ENCODE measurements at regions not wholly inside any gene's neighbourhood (a gene's known extent, or its start where the extent isn't known, plus 50 kb on each side); places are given as distances from the start of the nearest gene placed in this dataset.

DNA sequence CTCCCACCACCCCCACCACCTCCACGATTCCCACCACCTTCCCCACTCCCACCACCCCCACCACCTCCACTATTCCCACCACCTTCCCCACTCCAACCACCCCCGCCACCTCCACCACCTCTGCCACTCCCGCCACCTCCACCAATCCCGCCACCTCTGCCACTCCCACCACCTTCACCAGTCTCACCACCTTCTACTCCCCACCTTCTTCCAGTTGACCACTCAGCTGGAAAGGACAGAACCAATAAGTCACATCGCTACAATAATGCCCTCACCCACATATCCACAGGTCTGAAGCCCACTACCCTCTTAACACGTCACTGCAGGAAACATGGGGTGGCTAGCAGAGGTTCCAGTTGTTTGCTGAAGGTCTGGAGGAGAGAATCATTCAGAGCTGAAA lies 93.5 kb upstream of the PAX2 start:
- intact Hi-C loops (cut with micrococcal nuclease): no loop called here
- H3K4me1 Mint-ChIP-seq: peaks cover 19 to 28% of the 10 kb centered on the region in 2 donors

DNA sequence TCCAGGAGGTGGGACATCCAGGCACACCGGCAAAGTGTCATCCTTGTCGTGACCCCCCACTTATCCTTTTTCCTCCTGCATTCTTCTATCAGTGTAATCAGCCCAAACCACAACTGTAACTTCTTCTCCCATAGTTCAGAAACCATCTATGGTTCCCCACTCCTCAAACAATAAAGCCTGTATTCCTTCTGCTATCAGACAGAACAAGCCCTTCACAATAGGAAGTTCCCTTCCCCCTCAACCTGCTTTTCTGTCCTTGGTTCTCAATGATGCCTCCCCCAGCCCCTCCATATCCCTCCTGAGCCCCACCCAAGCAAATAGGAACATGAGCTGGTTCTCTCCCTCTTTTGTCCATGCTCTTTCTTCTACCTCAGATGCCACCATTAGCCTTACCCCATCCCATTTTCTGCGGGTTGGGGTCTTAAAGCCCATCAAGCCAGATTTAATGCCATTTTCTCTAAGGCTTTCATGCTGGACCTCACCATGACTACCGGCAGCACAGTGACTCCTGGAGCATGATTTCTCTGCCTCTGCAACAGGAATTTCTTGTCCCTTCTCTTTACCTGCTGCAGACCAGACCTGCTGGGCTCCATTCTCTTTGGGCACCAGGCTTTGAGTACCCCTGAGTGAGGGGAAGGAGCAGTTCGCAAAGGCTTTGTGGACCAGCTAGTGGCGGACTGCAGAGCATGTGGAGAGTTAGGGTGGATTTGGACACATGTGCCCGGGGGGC lies 92.8 kb upstream of the PAX2 start:
- H3K36me3 ChIP-seq (ENCODE audit: control insufficient read depth, insufficient read depth, low read length): no peaks in the 10 kb centered on the region
- WGBS (ENCODE audit: insufficient coverage): 50% methylated on average over 6 of the region's 7 CpGs

More for the DNA sequence above, 93.5 kb upstream of the PAX2 start:
- H3K36me3 Mint-ChIP-seq: no peaks in the 10 kb centered on the region
- TF ChIP-seq, protein P1, sequence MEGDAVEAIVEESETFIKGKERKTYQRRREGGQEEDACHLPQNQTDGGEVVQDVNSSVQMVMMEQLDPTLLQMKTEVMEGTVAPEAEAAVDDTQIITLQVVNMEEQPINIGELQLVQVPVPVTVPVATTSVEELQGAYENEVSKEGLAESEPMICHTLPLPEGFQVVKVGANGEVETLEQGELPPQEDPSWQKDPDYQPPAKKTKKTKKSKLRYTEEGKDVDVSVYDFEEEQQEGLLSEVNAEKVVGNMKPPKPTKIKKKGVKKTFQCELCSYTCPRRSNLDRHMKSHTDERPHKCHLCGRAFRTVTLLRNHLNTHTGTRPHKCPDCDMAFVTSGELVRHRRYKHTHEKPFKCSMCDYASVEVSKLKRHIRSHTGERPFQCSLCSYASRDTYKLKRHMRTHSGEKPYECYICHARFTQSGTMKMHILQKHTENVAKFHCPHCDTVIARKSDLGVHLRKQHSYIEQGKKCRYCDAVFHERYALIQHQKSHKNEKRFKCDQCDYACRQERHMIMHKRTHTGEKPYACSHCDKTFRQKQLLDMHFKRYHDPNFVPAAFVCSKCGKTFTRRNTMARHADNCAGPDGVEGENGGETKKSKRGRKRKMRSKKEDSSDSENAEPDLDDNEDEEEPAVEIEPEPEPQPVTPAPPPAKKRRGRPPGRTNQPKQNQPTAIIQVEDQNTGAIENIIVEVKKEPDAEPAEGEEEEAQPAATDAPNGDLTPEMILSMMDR (IDR thresholded peaks at IDR 0.05): no peak
- H3K9me3 Mint-ChIP-seq: peaks cover 0 to 3% of the 10 kb centered on the region in 2 donors
- no peak for ATAC-seq
- Histone ChIP-seq H3K27ac (ENCODE audit: low read length) (no peak overlapping the region), H3K27me3 (ENCODE audit: control insufficient read depth, insufficient read depth, low read length) (peaks cover 30% of the 10 kb centered on the region), H3K9me3 (ENCODE audit: control insufficient read depth, insufficient read depth, low read length) (no peaks in the 10 kb centered on the region), H3K4me1 (ENCODE audit: control insufficient read depth, insufficient read depth, low read length) (peaks cover 26% of the 10 kb centered on the region), H3K36me3 (ENCODE audit: control insufficient read depth, insufficient read depth, low read length) (no peaks in the 10 kb centered on the region), H3K4me3 (ENCODE audit: low read length) (no peak overlapping the region)
- no peak overlapping the region for H3K27ac Mint-ChIP-seq
- peaks cover 47 to 65% of the 10 kb centered on the region in 2 donors for H3K27me3 Mint-ChIP-seq (ENCODE audit: low read depth in 2 of 2)
- no peak for DNase-seq
- WGBS (ENCODE audit: insufficient coverage): 90% methylated on average over 4 of the region's 6 CpGs
- no peak overlapping the region for H3K4me3 Mint-ChIP-seq

DNA sequence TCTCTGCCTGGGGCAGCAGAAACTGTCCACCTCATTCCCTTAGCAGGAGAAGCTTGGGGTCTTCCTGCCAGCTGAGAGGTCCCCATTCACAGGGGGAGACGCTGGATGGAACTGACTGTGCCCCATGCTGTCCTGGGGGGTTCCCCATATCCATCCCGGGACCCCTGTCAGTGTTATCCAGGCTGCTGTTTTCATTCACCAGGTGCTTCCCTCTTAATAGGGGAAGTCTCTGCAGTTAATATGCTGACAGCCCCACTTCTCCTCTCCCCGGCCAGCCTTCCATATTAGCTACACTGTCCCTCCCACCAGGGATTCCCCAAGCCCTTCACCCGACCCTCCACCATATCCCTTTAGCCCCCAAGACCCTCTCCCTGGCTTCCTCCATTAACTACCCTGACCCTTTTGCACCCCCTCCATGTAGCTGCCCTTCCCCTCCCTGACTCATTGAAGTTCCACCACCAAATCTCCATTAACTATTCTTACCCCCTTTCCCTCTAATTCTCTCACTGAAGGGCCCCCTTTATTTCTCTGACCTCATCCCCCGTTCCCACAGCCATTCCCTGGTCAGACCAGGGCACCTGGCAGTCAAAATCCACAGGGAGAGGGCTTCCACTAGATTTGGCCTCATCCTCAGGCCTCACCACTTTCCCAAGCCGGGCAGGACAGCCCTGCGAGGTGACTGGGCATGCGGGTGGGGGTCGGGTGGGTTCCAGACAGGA lies 92.0 kb upstream of the PAX2 start:
- peak overlapping the region; percentile 80 for H3K4me3 Mint-ChIP-seq
- no peak for ATAC-seq

More for the DNA sequence above, 92.8 kb upstream of the PAX2 start:
- TF ChIP-seq, protein P1 (IDR thresholded peaks at IDR 0.05): no peak
- intact Hi-C loops (cut with micrococcal nuclease): no loop called here
- H3K36me3 Mint-ChIP-seq: no peaks in the 10 kb centered on the region
- Histone ChIP-seq H3K9me3 (ENCODE audit: control insufficient read depth, insufficient read depth, low read length) (no peaks in the 10 kb centered on the region), H3K4me1 (ENCODE audit: control insufficient read depth, insufficient read depth, low read length) (peaks cover 26% of the 10 kb centered on the region), H3K27me3 (ENCODE audit: control insufficient read depth, insufficient read depth, low read length) (peaks cover 36% of the 10 kb centered on the region), H3K4me3 (ENCODE audit: low read length) (no peak overlapping the region), H3K27ac (ENCODE audit: low read length) (no peak overlapping the region)
- DNase-seq (no peak), ATAC-seq (no peak)
- H3K4me1 Mint-ChIP-seq: peaks cover 19 to 28% of the 10 kb centered on the region in 2 donors
- H3K9me3 Mint-ChIP-seq: peaks cover 0 to 3% of the 10 kb centered on the region in 2 donors
- no peak overlapping the region for H3K4me3 Mint-ChIP-seq
- H3K27ac Mint-ChIP-seq: no peak overlapping the region
- peaks cover 53 to 65% of the 10 kb centered on the region in 2 donors for H3K27me3 Mint-ChIP-seq (ENCODE audit: low read depth in 2 of 2)

More for the DNA sequence above, 92.0 kb upstream of the PAX2 start:
- Histone ChIP-seq H3K9me3 (ENCODE audit: control insufficient read depth, insufficient read depth, low read length) (no peaks in the 10 kb centered on the region), H3K4me3 (ENCODE audit: low read length) (no peak overlapping the region), H3K36me3 (ENCODE audit: control insufficient read depth, insufficient read depth, low read length) (no peaks in the 10 kb centered on the region), H3K4me1 (ENCODE audit: control insufficient read depth, insufficient read depth, low read length) (peaks cover 26% of the 10 kb centered on the region), H3K27me3 (ENCODE audit: control insufficient read depth, insufficient read depth, low read length) (peaks cover 38% of the 10 kb centered on the region), H3K27ac (ENCODE audit: low read length) (no peak overlapping the region)
- Mint-ChIP-seq H3K9me3 (peaks cover 0 to 3% of the 10 kb centered on the region in 2 donors), H3K4me1 (peaks cover 19 to 28% of the 10 kb centered on the region in 2 donors), H3K36me3 (no peaks in the 10 kb centered on the region), H3K27me3 (ENCODE audit: low read depth in 2 of 2) (peaks cover 58 to 67% of the 10 kb centered on the region in 2 donors), H3K27ac (no peak overlapping the region)
- WGBS (ENCODE audit: insufficient coverage): 2% methylated on average over 9 of the region's 9 CpGs
- DNase-seq: no peak
- TF ChIP-seq, protein P1 (IDR thresholded peaks at IDR 0.05): no peak
- intact Hi-C loops (cut with micrococcal nuclease): no loop called here
